Mammary epithelial cell (primary cell): ENCODE measurements at regions not wholly inside any gene's neighbourhood (a gene's known extent, or its start where the extent isn't known, plus 50 kb on each side); places are given as distances from the start of the nearest gene placed in this dataset.

Experiments used
- CTCF ChIP-seq, 2 donors: IDR thresholded peaks in 1 of 2; conservative IDR thresholded peaks in 1 of 2; 2 replicates each; pipeline ENCODE4 v1.5.1; 2011 to 2012; ENCODE audit warnings: inconsistent platforms in 2 of 2, low read length in 2 of 2, mild to moderate bottlenecking in 2 of 2, control low read depth in 1 of 2, low read depth in 1 of 2; ENCODE audit not compliant: insufficient read depth in 1 of 2; ENCODE audit errors: extremely low read depth in 1 of 2
- EZH2 ChIP-seq: IDR thresholded peaks from 2 replicates; pipeline ENCODE4 v1.6.1; 2012; ENCODE audit warnings: low read length, inconsistent platforms, borderline replicate concordance

DNA sequence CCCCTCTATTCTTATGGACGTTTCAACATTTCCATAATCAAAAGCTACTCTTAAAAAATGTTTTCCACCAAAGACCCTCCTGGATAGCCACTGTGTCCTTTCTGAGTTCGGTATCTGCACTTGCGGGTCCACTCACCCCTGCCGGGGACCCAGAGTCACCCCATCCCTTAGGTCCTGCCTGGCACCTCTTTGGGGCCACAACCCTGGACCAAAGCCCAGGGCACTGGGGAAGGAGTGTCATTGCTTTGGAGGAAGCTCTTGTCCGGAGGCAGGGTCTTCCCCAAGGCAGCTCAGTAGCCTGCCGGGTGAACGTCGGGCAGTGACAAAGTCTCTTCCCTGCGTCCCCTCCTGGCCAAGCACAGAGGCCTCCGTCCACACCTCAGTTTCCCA, 129.6 kb downstream of the RFLNA start:
- TF ChIP-seq EZH2 (no peak), CTCF (conservative IDR thresholded peaks at IDR 0.05 in 1 of 2, IDR thresholded peaks at IDR 0.05 in 1 of 2; ENCODE audit: extremely low read depth in 1 of 2, insufficient read depth in 1 of 2, low read depth in 1 of 2, low read length in 2 of 2) (no peak)
